NCI-H187 treated with DMSO at 0.1 percent for 48 hours (cell line): ENCODE measurements at regions not wholly inside any gene's neighbourhood (a gene's known extent, or its start where the extent isn't known, plus 50 kb on each side); places are given as distances from the start of the nearest gene placed in this dataset.
A peak's percentile ranks its signal among the peaks of the same experiment; 100 is the strongest.

Experiments used
- DNase-seq: peaks from one replicate; lab custom pipeline; 2025; lab: John Stamatoyannopoulos, UW

DNA sequence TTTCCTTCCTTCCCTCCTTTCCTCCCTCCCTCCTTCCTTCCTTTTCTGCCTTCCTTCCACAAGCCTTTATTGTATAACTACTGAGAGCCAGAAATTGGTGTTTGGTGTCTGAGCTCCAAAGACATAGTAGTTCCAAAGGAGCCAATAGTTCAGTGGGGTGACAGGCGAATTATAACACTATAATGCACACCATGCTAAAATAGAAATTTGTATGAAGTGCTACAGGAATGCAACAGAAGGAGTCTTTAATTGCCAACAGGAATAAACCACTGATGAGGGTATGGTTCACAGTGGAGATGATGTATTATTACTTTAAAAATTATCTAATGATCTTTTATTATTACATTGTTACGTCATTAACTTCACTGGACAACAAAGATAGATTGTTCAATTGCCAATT is 158.8 kb upstream of the SP8 start:
- no peak for DNase-seq

DNA sequence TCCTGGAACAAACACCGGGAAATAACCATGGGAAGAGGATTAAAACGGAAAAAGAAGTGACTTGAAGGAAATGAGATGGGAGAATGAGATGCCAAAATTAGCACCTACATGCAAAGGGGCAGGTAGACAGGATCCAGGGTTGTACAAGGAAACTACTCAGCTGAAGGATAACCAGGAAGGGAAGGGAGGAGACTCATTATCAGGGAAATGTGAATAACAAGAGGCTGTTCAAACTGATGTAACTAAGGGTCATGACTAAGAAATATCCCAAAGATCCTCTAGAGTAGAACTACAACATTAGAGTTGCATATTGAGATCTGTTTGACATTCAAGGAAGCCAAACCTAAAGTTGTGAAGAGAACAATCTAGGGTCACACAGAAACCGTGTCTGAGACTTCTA is 166.2 kb upstream of the SP8 start:
- no peak for DNase-seq

DNA sequence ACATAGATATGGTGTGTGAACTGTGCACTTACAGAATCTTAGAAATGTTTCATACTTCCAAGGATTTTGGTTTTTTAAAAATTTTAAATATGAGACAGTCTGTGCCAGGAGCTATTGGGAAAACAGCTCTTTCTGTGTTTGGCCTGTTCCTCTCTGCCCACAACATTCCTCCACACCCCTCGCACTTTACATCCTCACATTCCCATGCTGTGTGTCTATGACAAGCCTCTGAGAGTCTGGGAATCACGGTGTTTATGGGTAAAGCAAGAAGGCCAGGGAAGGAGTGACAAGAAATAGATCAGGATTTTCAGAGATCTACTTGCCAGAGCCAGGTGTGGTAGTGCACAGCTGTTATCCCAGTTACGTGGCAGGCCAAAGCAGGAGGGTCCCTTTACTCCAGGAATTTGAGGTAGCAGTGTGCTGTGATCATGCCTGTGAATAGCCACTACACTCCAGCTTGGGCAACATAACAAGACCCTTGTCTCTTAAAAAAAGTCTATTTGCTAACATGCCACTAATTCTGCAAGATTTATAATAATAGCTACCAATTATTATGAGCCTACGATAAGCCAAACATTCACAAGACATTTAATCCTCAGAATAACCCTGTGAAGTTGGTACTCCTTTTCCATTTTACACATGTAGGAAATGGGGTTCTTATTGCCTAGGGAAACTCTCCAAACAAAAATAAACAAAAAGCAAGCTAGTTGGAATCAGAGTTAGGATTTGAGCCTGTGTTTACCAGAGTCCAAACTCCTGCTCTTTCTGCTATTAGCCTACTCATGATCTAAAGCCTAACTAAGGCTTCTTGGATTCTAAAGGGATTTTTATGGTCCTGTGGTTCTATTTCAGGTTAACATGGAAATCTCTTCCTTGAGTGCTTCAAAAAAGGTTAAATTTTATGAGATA is 168.3 kb upstream of the SP8 start:
- DNase-seq, result no peak

DNA sequence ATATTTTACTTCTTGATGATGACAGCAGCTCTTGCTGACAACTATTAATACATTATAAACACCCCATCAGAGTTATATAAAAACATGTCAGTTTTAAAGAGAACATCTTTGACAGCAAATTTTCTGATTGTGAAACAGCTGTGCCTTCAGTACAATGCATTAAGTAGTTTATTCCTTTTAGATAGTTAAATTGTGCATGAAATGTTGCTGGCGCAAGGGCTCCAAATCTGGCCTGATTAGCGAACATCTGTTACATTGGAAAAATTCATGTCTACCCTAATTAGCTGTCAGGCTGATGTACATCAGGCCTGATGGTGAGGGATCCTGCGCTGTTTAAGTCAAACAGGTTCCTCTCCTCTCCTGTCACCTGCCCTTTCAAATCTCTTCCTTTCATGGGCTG is 171.9 kb upstream of the SP8 start:
- DNase-seq, result no peak

DNA sequence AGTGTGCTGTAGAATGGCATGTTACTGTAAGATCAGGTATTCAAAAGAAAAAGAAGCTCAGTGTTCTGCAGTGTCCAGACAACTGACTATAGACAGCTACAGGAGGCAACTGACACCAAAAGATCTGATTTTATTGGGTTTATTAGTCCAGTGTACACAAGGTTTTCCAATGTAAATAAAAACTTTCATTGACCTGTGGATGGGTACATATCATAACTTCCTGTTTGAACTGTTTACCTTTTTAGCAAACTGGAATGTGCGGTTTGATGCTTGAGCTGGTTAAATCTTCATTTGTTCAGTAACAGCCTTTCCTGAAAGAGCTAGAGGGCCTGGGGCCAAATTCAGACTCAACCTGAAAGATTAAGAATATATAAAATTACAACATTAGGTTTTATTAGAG is 172.6 kb upstream of the SP8 start:
- no peak for DNase-seq

DNA sequence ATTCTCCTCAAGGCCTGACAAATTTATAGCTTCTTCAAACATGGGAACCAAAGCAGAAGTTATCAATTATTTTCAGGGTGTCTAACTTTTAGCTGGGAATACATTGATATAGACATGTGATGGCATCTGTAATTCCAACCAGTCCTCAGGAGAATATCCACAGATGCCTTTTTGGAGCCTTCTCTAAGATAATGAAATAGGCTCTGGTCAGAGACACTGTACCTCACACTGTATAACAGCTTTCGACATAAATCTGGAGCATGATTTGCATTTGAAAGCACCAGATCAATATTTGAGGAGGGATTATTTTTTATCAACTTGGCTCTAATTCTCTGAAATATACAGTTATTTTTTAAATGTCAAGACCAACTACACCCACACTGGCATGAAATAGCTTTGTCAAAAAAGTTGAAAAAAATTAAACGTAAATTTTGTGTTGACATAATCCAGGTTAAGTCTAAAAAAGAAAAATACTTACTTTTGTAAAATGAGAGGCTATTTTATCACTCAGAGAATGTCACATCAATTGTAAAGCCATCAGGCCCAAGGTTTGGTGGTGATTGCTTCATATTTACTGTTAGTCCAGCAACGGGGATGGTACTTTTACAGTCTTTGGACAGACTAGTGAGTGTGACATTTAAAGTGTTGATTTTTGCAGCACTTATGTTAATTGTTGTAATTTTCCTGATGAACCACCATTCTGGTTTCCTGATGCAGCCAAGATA is 177.0 kb upstream of the SP8 start:
- no peak for DNase-seq

DNA sequence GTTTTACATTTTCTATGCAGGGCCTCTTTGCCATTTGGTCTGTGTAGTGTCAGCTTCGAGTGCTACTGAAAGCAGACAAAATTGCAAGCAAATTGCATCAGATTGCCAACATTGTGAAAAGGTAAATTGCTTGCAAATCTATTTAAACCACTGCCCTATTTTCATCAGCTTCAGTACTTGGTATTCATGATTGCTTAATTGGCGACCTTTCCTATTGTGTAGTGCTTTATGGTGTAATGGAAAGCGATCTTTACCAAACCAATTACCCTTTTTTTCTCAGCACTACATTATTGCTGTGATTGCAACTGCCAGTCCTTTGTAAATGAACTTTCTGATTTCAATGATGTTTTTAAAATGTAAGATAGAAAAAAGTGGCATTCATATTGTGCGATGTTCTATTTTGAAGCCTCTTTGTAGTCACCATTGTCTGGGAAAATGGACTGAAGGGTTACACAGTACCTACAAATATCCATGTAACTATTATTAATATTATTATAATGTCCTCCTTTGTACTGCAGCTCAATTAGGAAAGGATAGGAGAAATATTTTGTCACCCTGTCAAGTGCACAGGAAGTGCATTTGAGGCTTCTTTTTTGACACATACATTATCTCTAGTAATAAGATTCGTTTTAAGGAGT is 177.7 kb upstream of the SP8 start:
- no peak for DNase-seq

DNA sequence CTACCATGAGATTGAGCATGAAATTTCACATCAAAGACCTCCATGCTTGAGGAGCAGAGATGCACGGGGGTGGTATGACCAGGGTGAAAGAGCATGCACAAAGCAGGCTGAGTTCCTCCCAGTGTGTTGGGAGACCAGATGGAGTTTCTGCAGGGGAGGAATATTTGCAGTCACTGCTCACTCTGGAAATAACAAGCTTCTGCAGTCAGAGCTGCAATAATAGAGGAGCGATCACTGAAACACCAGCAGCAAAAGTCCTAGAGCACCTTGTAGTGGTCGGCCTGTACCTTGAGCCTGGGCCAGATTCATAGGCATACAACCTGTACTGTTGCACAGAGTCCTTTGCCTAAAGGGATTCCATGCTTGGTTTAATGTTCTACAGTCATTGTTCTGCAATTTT is 184.5 kb upstream of the SP8 start:
- DNase-seq, result no peak

DNA sequence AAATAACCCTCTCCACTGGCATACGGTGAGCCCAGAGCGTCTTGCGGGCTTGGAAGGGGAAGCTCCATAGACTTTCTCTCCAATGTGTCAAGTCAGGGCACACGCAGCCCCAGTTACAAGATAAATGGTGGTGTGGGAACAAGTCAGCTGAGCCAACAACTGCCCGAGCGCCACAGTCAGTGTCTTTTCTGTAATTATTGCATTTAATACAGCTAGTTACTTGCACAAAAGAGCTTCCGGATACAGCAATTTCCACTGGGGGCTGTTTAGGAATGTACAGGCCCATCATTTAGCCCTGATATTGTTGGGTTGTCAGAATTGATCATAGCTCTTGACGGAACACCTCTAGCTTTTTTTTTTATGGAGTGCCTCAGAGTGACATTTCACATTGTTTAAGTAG is 193.5 kb upstream of the SP8 start:
- no peak for DNase-seq

DNA sequence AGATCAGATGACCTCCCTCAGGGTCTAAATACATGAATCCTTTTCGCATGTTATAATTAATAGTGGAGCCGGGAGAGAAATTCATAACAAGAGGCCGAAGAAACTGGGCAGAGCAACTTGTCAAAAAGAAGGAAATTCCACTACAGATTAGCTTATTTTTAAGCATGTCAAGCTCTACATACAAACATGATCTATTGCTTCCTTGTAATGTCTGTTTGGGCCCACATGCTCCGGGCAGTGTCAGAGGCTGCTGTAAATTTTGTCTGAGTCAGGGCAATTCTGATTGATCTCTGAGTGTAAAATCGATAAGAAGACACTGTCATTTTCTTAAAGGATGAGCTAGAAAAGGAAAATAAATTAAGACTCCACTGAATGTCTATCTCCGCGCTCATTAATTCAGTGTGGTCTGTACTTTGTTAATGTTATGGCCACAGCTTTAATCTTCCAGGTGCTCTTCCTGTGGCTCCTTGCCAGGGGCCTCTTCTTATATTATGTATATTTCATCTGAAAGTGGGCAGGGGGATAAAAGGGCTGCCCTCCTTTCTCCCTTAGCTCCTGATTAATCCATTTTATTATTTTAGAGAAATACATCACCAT is 194.1 kb upstream of the SP8 start:
- no peak for DNase-seq

DNA sequence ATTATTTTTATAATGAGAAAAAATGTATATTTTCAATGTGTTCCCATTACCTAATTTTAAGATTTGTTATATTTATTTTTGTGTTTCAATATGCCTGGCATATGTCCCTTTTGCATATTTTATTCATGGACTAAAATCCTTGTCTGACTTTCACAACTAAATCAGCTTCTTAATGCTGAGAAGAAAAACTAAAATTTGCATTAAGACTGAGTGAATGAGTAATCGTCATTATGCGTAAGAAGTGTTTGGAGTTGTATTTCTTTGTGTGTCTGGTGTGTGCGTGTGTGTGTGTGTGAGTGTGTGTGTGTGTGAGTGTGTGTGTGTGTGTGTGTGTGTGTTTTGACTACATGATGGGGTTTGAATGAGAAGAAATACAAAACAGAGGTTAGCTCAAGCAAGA is 201.7 kb upstream of the SP8 start:
- DNase-seq, result no peak

DNA sequence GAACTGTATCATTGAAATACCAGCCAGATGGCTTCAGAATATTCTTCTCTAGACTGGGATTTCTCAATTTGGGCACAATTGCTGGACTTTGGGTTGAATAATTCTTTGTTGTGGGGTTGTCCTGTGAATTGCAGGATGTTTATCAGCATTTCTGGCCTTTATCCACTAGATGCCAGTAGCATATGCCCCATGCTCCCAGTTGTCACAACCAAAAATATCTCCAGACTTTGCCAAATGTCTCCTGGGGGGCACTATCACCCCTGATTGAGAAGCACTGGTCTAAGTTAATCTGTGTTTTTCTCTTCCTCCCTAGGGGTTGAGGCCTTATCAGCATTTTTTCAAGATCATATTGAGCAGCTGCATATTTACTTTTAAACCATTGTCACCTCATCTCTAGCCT is 204.9 kb upstream of the SP8 start:
- no peak for DNase-seq

DNA sequence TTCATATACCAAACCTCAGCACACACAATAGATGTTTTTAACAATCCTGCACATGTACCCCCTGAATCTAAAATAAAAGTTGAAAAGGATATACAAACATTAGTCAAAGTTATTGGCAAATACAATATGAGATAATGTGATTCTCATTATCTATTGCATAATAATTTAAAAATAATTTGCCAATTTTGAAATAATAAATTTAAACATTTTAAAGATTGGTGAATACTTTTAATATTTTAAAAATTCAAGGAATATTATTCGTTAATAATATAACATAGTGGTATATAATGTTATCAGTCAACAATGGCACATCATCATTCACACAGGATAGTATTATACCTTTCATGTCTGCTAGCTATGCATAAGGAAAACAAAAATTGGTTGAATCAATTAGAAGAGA is 207.0 kb upstream of the SP8 start:
- no peak for DNase-seq

DNA sequence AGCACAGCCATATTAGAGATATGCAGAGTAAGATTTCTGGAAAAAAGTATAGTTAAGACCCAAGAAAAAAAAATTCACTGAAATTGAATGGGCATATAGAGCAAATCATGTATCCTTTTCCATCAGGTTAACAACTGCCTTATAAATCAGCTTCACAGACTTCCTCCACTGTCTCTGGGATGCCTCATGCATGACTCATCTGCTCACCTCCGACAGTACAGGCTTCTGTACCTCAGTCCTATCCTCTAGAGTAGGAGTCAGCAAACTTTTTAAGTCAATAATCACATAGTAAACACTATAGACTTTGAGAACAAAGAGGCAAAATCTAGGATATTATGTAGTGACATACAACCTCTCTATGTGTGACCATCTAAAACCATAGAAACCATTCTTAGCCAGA is 211.6 kb upstream of the SP8 start:
- DNase-seq, result no peak

DNA sequence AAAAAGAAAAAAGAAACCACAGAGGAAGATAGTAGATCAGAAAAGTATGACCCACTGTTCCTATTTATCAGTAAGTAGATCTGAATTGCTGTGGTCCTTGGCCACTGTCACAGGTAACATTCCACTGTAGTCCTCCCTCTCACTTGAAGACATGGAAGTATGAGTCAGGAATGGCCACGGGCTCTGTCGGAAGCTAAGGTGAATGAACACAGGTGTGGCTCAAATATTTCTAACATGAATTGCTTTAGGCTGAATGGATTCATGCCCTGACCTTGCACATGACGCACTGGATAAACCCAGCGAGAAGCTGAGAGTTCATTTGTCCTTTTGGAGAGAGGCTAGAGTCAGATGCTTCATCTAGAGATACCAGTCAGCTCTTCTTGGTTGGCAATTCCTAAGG is 224.5 kb upstream of the SP8 start:
- DNase-seq, result no peak

DNA sequence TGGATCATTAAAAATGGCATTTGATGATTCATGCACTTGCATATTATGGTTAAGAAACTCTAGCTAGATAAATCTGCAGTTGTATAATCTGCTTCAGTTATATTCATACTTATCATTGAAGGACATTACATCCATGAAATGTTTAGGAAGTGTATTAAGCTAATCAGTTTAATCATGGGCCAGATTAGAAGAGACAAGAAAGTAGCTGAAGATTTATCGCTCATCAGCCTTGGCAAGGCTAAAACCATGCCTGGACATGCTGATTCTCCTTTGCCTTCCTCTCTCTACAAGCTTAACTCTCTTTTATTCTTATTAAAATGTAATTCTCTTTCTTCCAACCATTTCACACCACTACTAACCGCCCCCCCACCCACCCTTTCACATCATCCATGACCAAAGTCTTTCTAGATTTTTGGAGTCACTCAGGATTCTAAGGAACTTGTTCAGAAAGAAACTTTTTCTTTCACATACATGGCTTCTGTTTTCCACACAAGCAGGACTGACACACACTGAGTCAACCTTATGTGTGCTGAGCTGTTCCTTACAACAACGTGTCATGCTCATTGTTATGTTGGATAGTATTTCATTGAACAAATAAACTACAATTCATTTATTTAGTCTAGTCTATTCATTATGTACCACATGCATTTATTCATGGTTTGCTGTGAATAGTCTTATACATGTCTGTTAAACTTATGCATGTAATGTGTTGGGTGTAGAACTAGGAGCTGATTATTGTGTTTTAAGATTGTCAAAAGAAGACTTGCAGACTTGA is 227.3 kb upstream of the SP8 start:
- DNase-seq, result no peak

DNA sequence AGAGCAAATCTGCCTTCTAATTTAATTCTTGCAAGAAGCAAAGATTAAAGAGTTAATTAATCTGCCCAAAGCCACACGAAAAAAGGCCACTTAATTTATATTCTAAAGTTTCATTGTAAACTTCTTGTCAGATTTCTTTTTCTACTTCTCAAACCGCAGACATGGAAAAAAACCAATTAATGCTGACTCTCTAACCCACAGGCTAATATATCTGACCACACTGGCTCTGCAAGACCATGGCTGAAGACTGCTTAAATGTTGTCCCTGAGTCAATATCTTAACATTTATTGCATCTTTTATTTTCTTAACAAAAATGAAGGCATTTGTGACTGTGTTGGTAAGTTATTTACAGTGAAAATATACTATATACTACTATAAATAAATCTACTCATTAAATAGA is 234.0 kb upstream of the SP8 start:
- DNase-seq, result no peak

DNA sequence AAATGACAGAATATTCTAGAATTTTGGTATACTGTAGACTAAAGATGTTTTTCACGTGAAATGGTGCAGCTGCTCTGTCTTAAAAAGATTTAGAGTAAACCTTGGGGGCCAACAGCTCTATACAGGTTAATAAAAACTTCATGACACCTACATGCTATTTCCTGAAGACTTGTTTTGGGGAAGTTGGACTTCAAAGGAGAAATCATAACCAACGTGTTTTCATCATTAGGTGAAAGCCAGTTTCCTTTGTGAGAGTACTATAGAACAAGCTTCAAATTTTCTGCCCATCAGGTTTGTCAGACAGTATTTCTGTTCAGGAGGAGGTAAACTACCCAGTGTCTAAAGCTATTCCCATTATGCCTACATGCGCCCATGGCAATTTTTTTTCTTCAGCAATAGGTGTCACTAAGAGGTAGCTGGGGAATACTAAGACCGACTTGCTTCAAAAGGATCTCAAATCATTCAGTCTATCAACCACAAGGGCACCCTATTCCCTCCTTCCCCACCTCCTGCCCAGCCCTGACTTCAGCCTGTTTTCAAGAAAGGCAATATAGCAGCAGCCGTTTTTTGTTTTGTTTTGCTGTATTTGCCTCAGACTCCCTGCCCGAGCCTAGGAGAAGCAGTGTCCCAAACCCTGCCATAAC is 237.3 kb upstream of the SP8 start:
- no peak for DNase-seq

DNA sequence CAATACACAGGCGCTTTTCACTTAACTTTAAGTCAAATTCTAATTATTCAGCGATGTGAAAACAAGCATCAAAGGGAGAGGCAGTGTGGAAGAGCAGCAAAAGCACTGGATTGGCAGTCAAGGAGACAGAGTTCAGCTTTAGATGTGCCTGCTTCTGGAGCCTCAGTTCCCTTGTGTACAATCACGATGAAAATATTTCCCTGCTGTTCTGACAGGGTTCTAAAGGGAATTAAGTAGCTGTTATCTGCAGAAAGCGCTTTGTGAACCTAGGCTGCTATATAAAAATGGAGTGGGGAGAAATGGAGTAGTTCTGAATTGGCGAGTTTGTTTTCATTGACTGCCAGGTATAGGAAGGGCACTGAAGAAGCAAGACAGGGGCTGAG is 237.8 kb upstream of the SP8 start:
- DNase-seq, result no peak

DNA sequence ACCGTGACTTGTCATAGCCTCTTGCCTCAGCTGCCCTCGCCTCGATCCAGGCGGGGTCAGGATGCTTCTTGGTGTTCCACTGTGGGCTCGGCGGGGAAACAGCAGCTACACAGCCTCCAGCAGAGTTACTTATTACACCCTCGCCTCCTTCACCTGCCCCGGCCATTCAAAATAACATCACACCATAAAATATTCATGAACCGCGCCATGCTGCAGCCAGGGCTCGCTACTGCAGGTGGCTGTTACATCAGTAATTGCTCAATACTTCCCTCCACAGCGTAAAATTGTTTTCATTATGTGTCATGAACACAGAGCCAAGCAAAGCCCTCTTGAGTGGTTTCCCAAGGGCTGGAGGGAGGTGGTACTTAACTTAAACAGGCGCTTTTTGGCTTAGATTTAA is 241.5 kb upstream of the SP8 start:
- DNase-seq, result peak; percentile 43

DNA sequence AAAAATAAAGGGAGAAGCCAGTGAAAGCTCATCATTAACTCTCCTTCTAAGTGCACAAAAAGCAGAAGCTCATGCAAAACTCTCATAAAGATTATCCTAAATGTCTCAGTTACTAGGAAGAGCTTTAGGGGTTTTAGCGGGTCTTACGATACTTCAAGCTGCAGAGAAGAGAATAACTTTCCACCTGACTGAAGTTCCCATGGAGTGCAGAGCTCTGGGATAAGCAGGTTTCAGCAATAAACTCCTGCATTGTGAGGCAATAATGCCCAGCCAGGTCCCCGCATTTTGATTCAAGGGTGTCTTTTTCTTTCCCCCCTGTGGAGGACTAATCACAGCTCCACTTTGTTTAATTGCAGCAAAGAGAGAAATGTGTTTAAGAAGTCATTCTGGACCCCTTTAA is 241.9 kb upstream of the SP8 start:
- no peak for DNase-seq

DNA sequence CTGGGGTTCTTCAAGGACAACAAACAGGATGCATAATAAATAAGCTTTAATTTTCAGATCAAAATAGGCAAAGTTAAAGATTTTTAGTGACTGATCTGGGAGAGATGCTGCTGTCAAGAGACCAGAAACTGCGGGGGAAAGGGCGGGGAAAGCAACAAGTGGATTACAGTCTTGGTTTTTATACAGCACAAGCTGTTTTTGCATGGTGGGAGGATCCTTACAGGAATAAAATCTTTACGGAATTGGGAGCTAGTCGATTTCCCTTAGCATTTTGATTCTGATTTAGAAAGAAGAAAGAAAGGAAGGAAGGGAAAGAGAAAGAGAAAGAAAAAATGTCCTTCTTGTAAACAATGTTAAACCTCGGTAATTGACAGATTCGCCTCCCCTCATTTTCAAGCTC is 242.3 kb upstream of the SP8 start:
- no peak for DNase-seq
